Colonic mucosa (tissue), 4 donors: ENCODE measurements at regions not wholly inside any gene's neighbourhood (a gene's known extent, or its start where the extent isn't known, plus 50 kb on each side); places are given as distances from the start of the nearest gene placed in this dataset.

Experiments used
- DNase-seq: peaks from one replicate; pipeline ENCODE4 v3.0.0-alpha.2; 2020
- H3K27ac ChIP-seq: fragments of 200-600 bp; one replicate; pipeline ENCODE4 v1.8.0; 2021
- H3K27me3 ChIP-seq: fragments of 200-600 bp; one replicate; pipeline ENCODE4 v1.8.0; 2021
- H3K36me3 ChIP-seq: fragments of 200-600 bp; one replicate; pipeline ENCODE4 v1.8.0; 2021
- H3K4me1 ChIP-seq: fragments of 200-600 bp; one replicate; pipeline ENCODE4 v1.8.0; 2021; ENCODE audit warnings: mild to moderate bottlenecking
- H3K4me3 ChIP-seq: fragments of 200-600 bp; one replicate; pipeline ENCODE4 v1.8.0; 2021
- H3K9ac ChIP-seq, 2 donors: one replicate each; pipeline ENCODE4 v1.7.0; 2013; ENCODE audit warnings: control low read depth in 2 of 2, low read depth in 2 of 2, low read length in 2 of 2
- H3K9me3 ChIP-seq: fragments of 200-600 bp; one replicate; pipeline ENCODE4 v1.8.0; 2021
- intact Hi-C: fragments of 100-400 bp; cut with DNase I; formaldehyde crosslinking; loops from one replicate; pipeline ENCODE4 v1.14.1; 2022
- TF ChIP-seq, protein P1 (sequence below): fragments of 200-600 bp; IDR thresholded peaks from one replicate; pipeline ENCODE4 v1.8.0; 2022; ENCODE audit warnings: antibody characterized with exemption, mild to moderate bottlenecking
- donor health status: healthy.
- donor health status: DM: no; HTN: no; CAD: no.
- donor health status: DM: no; HTN: no; CAD: no.

DNA sequence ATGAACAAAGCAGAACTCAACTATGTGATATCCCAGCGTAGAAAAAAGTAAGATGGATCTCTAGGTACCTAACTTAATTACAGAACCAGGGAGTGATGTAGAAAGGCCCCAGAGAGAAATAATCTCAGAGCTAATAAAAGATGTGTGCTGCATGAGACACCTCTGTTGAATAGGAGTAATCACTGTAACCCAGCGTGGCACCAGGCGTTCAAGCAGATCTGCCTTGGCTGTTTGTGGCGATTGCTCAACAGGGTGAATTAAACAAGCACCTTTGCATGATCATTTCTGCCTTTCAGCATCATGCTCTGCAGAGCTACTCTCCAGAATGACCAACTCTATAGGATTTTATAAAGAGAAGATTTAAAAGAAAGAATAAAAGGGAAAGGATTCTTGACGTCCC, 81.7 kb upstream of the KCNIP4 start:
- intact Hi-C loops, result no loop called here
- no peak overlapping the region for H3K4me3 ChIP-seq
- no peak for DNase-seq
- no peaks in the 10 kb centered on the region for H3K27me3 ChIP-seq
- no peaks in the 10 kb centered on the region for H3K36me3 ChIP-seq
- H3K27ac ChIP-seq, result no peak overlapping the region
- TF ChIP-seq, protein P1, sequence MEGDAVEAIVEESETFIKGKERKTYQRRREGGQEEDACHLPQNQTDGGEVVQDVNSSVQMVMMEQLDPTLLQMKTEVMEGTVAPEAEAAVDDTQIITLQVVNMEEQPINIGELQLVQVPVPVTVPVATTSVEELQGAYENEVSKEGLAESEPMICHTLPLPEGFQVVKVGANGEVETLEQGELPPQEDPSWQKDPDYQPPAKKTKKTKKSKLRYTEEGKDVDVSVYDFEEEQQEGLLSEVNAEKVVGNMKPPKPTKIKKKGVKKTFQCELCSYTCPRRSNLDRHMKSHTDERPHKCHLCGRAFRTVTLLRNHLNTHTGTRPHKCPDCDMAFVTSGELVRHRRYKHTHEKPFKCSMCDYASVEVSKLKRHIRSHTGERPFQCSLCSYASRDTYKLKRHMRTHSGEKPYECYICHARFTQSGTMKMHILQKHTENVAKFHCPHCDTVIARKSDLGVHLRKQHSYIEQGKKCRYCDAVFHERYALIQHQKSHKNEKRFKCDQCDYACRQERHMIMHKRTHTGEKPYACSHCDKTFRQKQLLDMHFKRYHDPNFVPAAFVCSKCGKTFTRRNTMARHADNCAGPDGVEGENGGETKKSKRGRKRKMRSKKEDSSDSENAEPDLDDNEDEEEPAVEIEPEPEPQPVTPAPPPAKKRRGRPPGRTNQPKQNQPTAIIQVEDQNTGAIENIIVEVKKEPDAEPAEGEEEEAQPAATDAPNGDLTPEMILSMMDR, result no peak
- no peak overlapping the region for H3K9ac ChIP-seq
- no peaks in the 10 kb centered on the region for H3K4me1 ChIP-seq
- no peaks in the 10 kb centered on the region for H3K9me3 ChIP-seq

DNA sequence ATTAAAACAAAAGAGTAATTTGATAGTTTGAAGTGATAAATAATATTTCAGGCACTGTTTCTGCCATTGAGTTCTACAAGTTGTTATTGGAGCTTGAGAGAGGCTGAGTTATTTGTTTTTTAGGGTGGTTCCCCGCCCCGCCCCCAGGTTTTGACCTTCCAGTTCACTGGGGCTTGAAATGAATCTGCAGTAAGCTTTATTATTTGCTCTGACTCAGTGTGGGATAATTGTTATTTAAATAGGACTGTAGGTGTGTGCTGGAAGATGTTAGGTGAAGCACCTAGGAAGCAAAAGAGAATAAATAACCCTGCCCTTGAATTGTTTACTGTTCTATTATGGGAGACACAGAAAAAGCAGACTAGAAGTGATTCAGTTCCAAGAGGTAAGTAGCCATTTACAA, 81.2 kb upstream of the KCNIP4 start:
- Histone ChIP-seq H3K9ac (no peak overlapping the region), H3K36me3 (no peaks in the 10 kb centered on the region), H3K4me3 (no peak overlapping the region), H3K27ac (no peak overlapping the region), H3K9me3 (no peaks in the 10 kb centered on the region), H3K4me1 (no peaks in the 10 kb centered on the region), H3K27me3 (no peaks in the 10 kb centered on the region)
- DNase-seq, result no peak
- TF ChIP-seq, protein P1, result no peak
- intact Hi-C loops, result no loop called here

DNA sequence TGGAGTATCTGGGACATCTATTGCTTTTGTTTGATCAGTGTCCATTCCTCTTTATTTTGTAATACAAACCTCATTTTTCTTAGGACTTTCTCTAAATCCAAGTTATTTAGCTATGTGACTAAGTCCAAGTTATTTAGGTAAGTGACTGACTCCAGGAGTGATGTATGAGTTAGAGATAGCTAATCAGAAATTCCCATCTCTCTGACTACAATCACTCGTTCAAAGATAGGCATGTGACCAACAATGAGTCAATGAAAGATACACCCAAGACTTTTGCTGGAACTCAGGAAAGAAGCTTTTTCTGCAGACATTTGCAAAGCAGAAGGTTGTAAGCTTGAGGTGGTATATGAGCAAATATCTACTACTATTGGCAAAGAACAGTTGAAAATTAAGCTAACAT, 72.5 kb upstream of the KCNIP4 start:
- no peak for DNase-seq
- Histone ChIP-seq H3K36me3 (no peaks in the 10 kb centered on the region), H3K9me3 (no peaks in the 10 kb centered on the region), H3K4me3 (no peak overlapping the region), H3K27me3 (no peaks in the 10 kb centered on the region), H3K4me1 (no peaks in the 10 kb centered on the region), H3K9ac (no peak overlapping the region), H3K27ac (no peak overlapping the region)
- TF ChIP-seq, protein P1, result no peak
- intact Hi-C loops, result no loop called here

DNA sequence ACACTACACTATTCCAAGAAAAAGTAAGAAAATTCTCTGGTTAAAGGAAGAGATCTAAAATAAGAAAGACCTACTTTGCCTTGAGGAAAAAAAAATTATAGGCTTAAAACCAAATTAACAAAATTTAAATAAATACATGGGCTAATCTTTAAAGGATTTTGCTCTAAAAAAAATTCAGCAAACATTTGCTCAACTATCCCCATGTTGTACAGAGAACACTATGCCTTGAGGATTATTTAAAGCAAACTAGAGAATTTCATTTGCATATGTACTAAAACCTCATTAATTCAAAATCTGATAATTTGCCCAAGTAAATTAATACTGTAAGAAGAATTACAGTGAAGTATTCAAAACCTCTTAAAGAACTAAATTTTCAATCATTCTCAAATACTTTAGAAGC, 71.6 kb upstream of the KCNIP4 start:
- no peak overlapping the region for H3K27ac ChIP-seq
- TF ChIP-seq, protein P1, result no peak
- intact Hi-C loops, result no loop called here
- no peak overlapping the region for H3K4me3 ChIP-seq
- H3K27me3 ChIP-seq, result no peaks in the 10 kb centered on the region
- no peaks in the 10 kb centered on the region for H3K4me1 ChIP-seq
- H3K9me3 ChIP-seq, result no peaks in the 10 kb centered on the region
- no peak overlapping the region for H3K9ac ChIP-seq
- DNase-seq, result no peak
- no peaks in the 10 kb centered on the region for H3K36me3 ChIP-seq

DNA sequence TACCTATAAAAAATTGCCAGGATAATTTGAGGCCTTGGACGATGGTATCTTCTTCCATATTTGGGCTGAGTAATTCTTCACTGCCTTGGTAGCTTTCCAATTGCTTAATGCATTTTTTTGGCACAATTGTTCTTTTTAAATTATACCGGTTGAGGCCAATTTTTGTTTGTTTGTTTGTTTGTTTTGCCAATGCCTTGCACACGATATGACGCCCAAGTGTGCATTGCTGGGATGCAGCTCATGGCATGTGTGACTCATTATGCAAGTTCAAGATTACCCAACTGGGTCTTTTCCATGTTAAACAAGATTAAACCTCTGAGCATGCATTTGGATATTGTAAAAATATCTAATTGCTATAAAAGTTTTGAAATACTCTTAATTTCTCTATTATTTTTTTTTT, 71.1 kb upstream of the KCNIP4 start:
- Histone ChIP-seq H3K4me3 (no peak overlapping the region), H3K36me3 (no peaks in the 10 kb centered on the region), H3K27me3 (no peaks in the 10 kb centered on the region), H3K9me3 (no peaks in the 10 kb centered on the region), H3K27ac (no peak overlapping the region), H3K4me1 (no peaks in the 10 kb centered on the region), H3K9ac (no peak overlapping the region)
- intact Hi-C loops, result no loop called here
- DNase-seq, result no peak
- TF ChIP-seq, protein P1, result no peak

DNA sequence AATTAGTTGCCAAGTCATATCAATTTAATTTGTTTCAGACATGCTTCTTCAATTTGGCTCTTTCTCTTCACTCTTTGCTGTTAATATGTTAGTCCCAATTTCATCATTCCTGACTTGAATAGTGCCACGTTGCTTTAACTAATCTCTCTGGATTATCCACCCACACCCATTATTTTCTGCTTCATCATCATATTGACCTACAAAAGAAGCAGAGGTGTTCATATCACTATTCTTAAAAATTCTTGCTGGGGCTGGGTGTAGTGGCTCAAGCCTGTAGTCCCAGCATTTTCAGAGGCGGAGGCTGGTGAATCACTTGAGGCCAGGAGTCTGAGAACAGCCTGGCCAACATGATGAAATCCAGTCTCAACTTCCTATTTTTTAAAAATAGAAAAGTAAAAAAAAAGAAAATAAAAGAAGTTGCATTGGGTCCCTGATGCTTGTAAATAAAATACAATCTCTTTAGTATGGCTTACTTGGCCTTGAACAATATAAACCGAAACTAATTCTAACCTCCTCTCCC, 65.7 kb upstream of the KCNIP4 start:
- TF ChIP-seq, protein P1, result no peak
- Histone ChIP-seq H3K27me3 (no peaks in the 10 kb centered on the region), H3K4me1 (no peaks in the 10 kb centered on the region), H3K36me3 (no peaks in the 10 kb centered on the region), H3K4me3 (no peak overlapping the region), H3K27ac (no peak overlapping the region), H3K9me3 (no peaks in the 10 kb centered on the region), H3K9ac (no peak overlapping the region)
- intact Hi-C loops, result no loop called here
- no peak for DNase-seq
